HG02938 (cell line): ENCODE measurements at regions not wholly inside any gene's neighbourhood (a gene's known extent, or its start where the extent isn't known, plus 50 kb on each side); places are given as distances from the start of the nearest gene placed in this dataset.
"Not testable (repeated sequence)": the region's sequence is repeated elsewhere in the genome, so short reads cannot be mapped to it uniquely, and the experiment has no call there.

Source experiments
- ATAC-seq: cut with Tn5 transposase; IDR thresholded peaks from one replicate; pipeline ENCODE4 v1.9.1; 2021; ENCODE audit warnings: mild to moderate bottlenecking, moderate library complexity; ENCODE audit not compliant: unreplicated experiment

- no peak for ATAC-seq
Measured at GRCh38 chr4:27619435-27619834, 758.8 kb downstream of the STIM2 start.

GRCh38 chr4:27620886-27621285, 760.2 kb downstream of the STIM2 start:
- ATAC-seq, result no peak

- no peak for ATAC-seq
Measured at GRCh38 chr4:27624749-27625148, 764.1 kb downstream of the STIM2 start.

GRCh38 chr4:27628609-27629008, 768.0 kb downstream of the STIM2 start:
- ATAC-seq, result no peak

- ATAC-seq, result no peak
Measured at GRCh38 chr4:27629532-27630225, 769.0 kb downstream of the STIM2 start.

GRCh38 chr4:27635936-27636913, 775.6 kb downstream of the STIM2 start:
- peak; percentile 96 for ATAC-seq

- no peak for ATAC-seq
Measured at GRCh38 chr4:27638163-27638915, 777.7 kb downstream of the STIM2 start.

- ATAC-seq, result no peak
Measured at GRCh38 chr4:27643101-27643500, 782.5 kb downstream of the STIM2 start.

- ATAC-seq, result no peak
Measured at GRCh38 chr4:27648416-27648815, 787.8 kb downstream of the STIM2 start.

- ATAC-seq, result no peak
Measured at GRCh38 chr4:27662426-27662825, 801.8 kb downstream of the STIM2 start.

- ATAC-seq, result no peak
Measured at GRCh38 chr4:27666943-27667342, 806.3 kb downstream of the STIM2 start.

- no peak for ATAC-seq
Measured at GRCh38 chr4:27668001-27668400, 807.4 kb downstream of the STIM2 start.

- no peak for ATAC-seq
Measured at GRCh38 chr4:27678027-27678426, 817.4 kb downstream of the STIM2 start.

GRCh38 chr4:27684610-27685011, 824.0 kb downstream of the STIM2 start:
- ATAC-seq, result peak; percentile 94

- ATAC-seq, result no peak
Measured at GRCh38 chr4:27685091-27685490, 824.5 kb downstream of the STIM2 start.

- no peak for ATAC-seq
Measured at GRCh38 chr4:27685947-27686346, 825.3 kb downstream of the STIM2 start.

GRCh38 chr4:27692158-27692557, 831.5 kb downstream of the STIM2 start:
- peak; percentile 80 for ATAC-seq

GRCh38 chr4:27692868-27693634, 832.4 kb downstream of the STIM2 start:
- no peak for ATAC-seq

GRCh38 chr4:27696257-27696656, 835.6 kb downstream of the STIM2 start:
- ATAC-seq, result not testable (repeated sequence)

GRCh38 chr4:27701606-27702005, 841.0 kb downstream of the STIM2 start:
- no peak for ATAC-seq
